Suprapubic skin (tissue), 4 donors: ENCODE measurements at regions not wholly inside any gene's neighbourhood (a gene's known extent, or its start where the extent isn't known, plus 50 kb on each side); places are given as distances from the start of the nearest gene placed in this dataset.
A peak's percentile ranks its signal among the peaks of the same experiment; 100 is the strongest.

Experiments used
- DNase-seq, 2 donors: peaks; one replicate each; pipeline ENCODE4 v3.0.0-alpha.2; 2019; ENCODE audit warnings: low spot score in 2 of 2
- H3K27ac ChIP-seq: fragments of 200-600 bp; sonication (generic); one replicate; pipeline ENCODE4 v1.5.1; 2019
- H3K27me3 ChIP-seq: fragments of 200-600 bp; sonication (generic); one replicate; pipeline ENCODE4 v1.5.1; 2019
- H3K36me3 ChIP-seq: fragments of 200-600 bp; sonication (generic); one replicate; pipeline ENCODE4 v1.5.1; 2019
- H3K4me1 ChIP-seq: fragments of 200-600 bp; sonication (generic); one replicate; pipeline ENCODE4 v1.5.1; 2019
- H3K4me3 ChIP-seq: fragments of 200-600 bp; sonication (generic); one replicate; pipeline ENCODE4 v1.5.1; 2019; ENCODE audit warnings: mild to moderate bottlenecking
- H3K9me3 ChIP-seq: fragments of 200-600 bp; sonication (generic); one replicate; pipeline ENCODE4 v1.5.1; 2019
- EP300 ChIP-seq: sonication (generic); formaldehyde crosslinking; IDR thresholded peaks from one replicate; pipeline ENCODE4 v1.6.1; 2017; ENCODE audit warnings: antibody characterized with exemption
- POLR2A ChIP-seq, 2 donors: fragments of 450-650 bp; IDR thresholded peaks; one replicate each; pipeline ENCODE4 v1.6.1; 2017; ENCODE audit warnings: antibody characterized with exemption in 2 of 2, mild to moderate bottlenecking in 2 of 2, moderate library complexity in 2 of 2
- POLR2AphosphoS5 ChIP-seq, 3 donors: sonication (generic); formaldehyde crosslinking; IDR thresholded peaks; one replicate each; pipeline ENCODE4 v1.6.1; 2017; ENCODE audit warnings: antibody characterized with exemption in 3 of 3
- WGBS: methylation state at CpG from one replicate; pipeline ENCODE4 v1.1.5; 2018; 5-methylcytosine and 5-hydroxymethylcytosine counted together
- TF ChIP-seq, protein P1 (sequence below), 2 donors: fragments of 200-600 bp in 1 of 2; fragments of 450-650 bp in 1 of 2; sonication (generic) in 1 of 2; IDR thresholded peaks; one replicate each; pipeline ENCODE4 v1.5.1; 2016 to 2019; ENCODE audit warnings: antibody characterized with exemption in 2 of 2, mild to moderate bottlenecking in 1 of 2, moderate library complexity in 1 of 2

DNA sequence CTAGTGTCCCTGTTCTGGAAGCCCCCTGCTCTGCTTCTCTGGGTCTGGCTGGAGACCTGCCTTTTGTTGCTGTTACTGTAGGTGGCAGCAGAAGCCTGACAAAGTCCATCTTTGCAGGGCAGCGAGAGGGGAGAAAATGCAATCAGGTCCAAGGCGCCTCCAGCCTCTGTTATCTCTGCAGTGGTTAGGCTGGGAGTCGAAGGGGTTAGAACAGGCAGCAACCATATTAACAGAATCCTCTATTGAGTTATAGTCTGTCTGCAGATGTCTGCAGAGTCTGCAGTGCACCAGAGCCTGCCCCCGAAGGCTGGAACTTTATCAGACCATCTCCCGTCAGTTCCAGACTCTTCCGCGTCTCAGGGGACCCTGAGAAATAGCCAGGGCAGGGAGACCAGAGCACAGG is 404.9 kb upstream of the EEF2KMT start:
- Histone ChIP-seq H3K27me3 (no peaks in the 10 kb centered on the region), H3K9me3 (no peaks in the 10 kb centered on the region), H3K36me3 (no peaks in the 10 kb centered on the region), H3K4me1 (no peaks in the 10 kb centered on the region), H3K4me3 (no peak overlapping the region), H3K27ac (no peak overlapping the region)
- 16% methylated on average over 5 of the region's 7 CpGs for WGBS
- TF ChIP-seq POLR2A (IDR thresholded peaks at IDR 0.05) (no peak), POLR2AphosphoS5 (IDR thresholded peaks at IDR 0.05) (no peak), EP300 (no peak)
- TF ChIP-seq, protein P1, sequence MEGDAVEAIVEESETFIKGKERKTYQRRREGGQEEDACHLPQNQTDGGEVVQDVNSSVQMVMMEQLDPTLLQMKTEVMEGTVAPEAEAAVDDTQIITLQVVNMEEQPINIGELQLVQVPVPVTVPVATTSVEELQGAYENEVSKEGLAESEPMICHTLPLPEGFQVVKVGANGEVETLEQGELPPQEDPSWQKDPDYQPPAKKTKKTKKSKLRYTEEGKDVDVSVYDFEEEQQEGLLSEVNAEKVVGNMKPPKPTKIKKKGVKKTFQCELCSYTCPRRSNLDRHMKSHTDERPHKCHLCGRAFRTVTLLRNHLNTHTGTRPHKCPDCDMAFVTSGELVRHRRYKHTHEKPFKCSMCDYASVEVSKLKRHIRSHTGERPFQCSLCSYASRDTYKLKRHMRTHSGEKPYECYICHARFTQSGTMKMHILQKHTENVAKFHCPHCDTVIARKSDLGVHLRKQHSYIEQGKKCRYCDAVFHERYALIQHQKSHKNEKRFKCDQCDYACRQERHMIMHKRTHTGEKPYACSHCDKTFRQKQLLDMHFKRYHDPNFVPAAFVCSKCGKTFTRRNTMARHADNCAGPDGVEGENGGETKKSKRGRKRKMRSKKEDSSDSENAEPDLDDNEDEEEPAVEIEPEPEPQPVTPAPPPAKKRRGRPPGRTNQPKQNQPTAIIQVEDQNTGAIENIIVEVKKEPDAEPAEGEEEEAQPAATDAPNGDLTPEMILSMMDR (IDR thresholded peaks at IDR 0.05): peak in 1 of 2 donors; percentile 13
- DNase-seq: no peak

DNA sequence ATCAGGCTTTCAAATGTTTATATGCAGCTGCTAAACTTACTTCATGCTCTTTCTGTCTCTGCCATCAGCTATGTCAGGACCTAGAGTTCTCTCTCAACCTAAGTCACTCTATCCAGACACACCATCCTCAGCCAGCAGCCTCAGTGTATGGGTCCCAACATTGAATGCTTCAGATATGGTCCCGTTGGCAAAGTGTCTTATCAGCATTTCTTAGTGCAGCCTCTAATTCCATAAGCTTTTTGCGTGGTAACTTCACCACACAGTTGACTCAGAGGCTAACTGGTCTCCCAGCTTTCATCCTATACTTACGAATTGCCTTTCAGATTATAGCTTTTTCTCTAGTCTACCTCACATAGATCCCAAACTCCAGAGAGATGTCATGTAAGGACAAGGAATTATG is 402.9 kb upstream of the EEF2KMT start:
- Histone ChIP-seq H3K36me3 (no peaks in the 10 kb centered on the region), H3K27ac (no peak overlapping the region), H3K27me3 (no peaks in the 10 kb centered on the region), H3K4me3 (no peak overlapping the region), H3K9me3 (no peaks in the 10 kb centered on the region), H3K4me1 (no peaks in the 10 kb centered on the region)
- WGBS: 78% methylated on average over 3 of the region's 3 CpGs
- DNase-seq: no peak
- TF ChIP-seq, protein P1 (IDR thresholded peaks at IDR 0.05): no peak
- TF ChIP-seq EP300 (no peak), POLR2AphosphoS5 (IDR thresholded peaks at IDR 0.05) (no peak), POLR2A (IDR thresholded peaks at IDR 0.05) (no peak)

DNA sequence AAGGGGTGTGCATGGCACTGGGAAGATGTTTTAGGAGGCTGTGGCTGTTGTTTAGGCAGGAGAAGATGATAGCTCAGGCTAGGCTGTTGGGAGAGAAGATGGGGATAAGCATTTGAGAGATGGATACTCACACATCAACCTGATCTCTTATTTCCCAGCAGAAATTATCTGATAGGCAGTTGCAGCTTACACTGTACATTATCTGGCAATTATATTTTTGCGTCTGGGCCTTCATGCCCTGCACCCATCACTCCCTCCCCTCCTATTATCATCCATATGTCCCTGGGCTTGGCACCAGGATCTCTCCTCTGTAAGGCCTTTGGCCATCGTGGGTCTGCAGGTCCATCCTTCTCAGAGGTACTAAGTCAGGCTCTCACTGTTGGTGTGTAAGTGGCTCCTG is 401.0 kb upstream of the EEF2KMT start:
- Histone ChIP-seq H3K27me3 (no peaks in the 10 kb centered on the region), H3K4me1 (no peaks in the 10 kb centered on the region), H3K4me3 (no peak overlapping the region), H3K27ac (no peak overlapping the region), H3K9me3 (no peaks in the 10 kb centered on the region), H3K36me3 (no peaks in the 10 kb centered on the region)
- 77% methylated on average over 2 of the region's 2 CpGs for WGBS
- no peak for DNase-seq
- TF ChIP-seq, protein P1 (IDR thresholded peaks at IDR 0.05): no peak

DNA sequence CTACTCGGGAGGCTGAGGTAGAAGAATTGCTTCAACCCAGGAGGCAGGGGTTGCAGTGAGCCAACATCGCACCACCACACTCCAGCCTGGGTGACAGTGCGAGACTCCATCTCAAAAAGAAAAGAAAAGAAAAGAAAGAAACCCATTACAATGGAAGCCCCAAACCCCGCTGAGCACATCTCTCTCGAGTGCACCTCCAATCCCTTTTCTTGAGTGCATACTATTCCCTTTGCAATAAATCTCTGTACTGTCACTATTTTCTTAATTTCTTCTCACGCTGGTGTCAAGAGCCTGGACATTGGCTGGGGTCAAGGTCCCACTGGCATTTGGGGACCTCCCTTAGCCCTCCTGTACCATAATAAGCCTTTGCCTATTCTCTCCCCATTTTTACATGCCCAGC is 398.4 kb upstream of the EEF2KMT start:
- Histone ChIP-seq H3K27ac (no peak overlapping the region), H3K36me3 (no peaks in the 10 kb centered on the region), H3K27me3 (no peaks in the 10 kb centered on the region), H3K4me1 (no peaks in the 10 kb centered on the region), H3K4me3 (no peak overlapping the region), H3K9me3 (no peaks in the 10 kb centered on the region)
- no peak for DNase-seq
- TF ChIP-seq, protein P1 (IDR thresholded peaks at IDR 0.05): no peak
- TF ChIP-seq POLR2AphosphoS5 (IDR thresholded peaks at IDR 0.05): no peak
- no peak for TF ChIP-seq POLR2A (IDR thresholded peaks at IDR 0.05)
- TF ChIP-seq EP300: no peak
- WGBS: 90% methylated on average over 6 of the region's 6 CpGs

DNA sequence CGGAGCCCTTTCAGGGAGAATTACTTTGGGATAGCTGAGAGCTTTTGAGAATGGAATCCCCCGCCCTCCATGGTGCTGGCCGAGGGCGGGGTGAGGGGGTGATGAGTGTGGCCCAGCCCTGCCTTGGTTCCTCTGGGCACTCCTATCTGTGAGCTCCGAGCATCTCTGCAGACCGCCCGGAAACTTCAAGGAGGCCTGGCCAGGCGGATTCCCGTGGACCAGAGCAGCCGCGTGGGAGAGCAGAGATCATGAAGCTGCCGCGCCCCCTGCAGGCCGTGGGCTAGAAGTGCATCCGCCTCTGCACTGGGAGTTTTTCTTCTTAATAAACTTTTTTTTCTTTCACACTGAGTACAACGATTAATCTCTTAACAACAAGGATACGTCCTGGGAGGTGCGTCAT is 392.9 kb upstream of the EEF2KMT start:
- Histone ChIP-seq H3K4me1 (no peaks in the 10 kb centered on the region), H3K36me3 (no peaks in the 10 kb centered on the region), H3K27me3 (no peaks in the 10 kb centered on the region), H3K4me3 (no peak overlapping the region), H3K9me3 (no peaks in the 10 kb centered on the region), H3K27ac (no peak overlapping the region)
- WGBS: 15% methylated on average over 16 of the region's 18 CpGs
- TF ChIP-seq EP300: no peak
- TF ChIP-seq, protein P1 (IDR thresholded peaks at IDR 0.05): peak in 1 of 2 donors; percentile 57
- no peak for DNase-seq
